GM12878 (cell line): ENCODE measurements at regions not wholly inside any gene's neighbourhood (a gene's known extent, or its start where the extent isn't known, plus 50 kb on each side); places are given as distances from the start of the nearest gene placed in this dataset.

ENCODE experiments used
- ATAC-seq: fragments of 200-7000 bp; cut with Tn5 transposase; 3 replicates; pipeline ENCODE4 v1.9.1; 2020; ENCODE audit warnings: mild to moderate bottlenecking, moderate library complexity
- BruUV-seq: library from RNA; stranded (reverse); fragments of 400-500 nt; replicated peaks from 2 replicates; lab custom pipeline; 2021; lab: Mats Ljungman, UMichigan
- CTCF ChIA-PET: fragments of 300-600 bp; sonication (Branson Sonifier 250); formaldehyde crosslinking; extraction: SDS; loops from one replicate; lab custom pipeline; 2021; ENCODE audit warnings: inconsistent platforms; lab: Yijun Ruan, JAX
- POLR2A ChIA-PET: fragments of 350-600 bp; formaldehyde crosslinking; extraction: SDS; loops from one replicate; lab custom pipeline; 2021; ENCODE audit warnings: inconsistent platforms; lab: Charles Lee
- RAD21 ChIA-PET: fragments of 300-600 bp; sonication (Branson Sonifier 250); formaldehyde crosslinking; loops from one replicate; lab custom pipeline; 2023; ENCODE audit warnings: antibody characterized with exemption; ENCODE audit not compliant: unreplicated experiment; lab: Charles Lee
- SMC1A ChIA-PET: fragments of 300-600 bp; sonication (Branson Sonifier 250); formaldehyde crosslinking; loops from one replicate; lab custom pipeline; 2023; ENCODE audit not compliant: unreplicated experiment, uncharacterized antibody; lab: Charles Lee
- DNase-seq: peaks from one replicate; pipeline ENCODE4 v3.0.0-alpha.2; 2011; ENCODE audit warnings: low read depth, low spot score
- FAIRE-seq: peaks from 3 replicates; lab custom pipeline; 2011; peaks lifted over from hg19 to GRCh38; lab: Jason Lieb, UNC
- H2AFZ ChIP-seq: 2 replicates; pipeline ENCODE4 v1.6.0; 2011; ENCODE audit warnings: low read depth, low read length, control low read depth; ENCODE audit not compliant: control insufficient read depth
- H3K27ac ChIP-seq: 2 replicates; pipeline ENCODE4 v1.5.1; 2011; ENCODE audit warnings: control low read depth; ENCODE audit not compliant: control insufficient read depth, insufficient read depth
- H3K27me3 ChIP-seq, 2 experiments: replicated peaks in 1 of 2; 2 replicates each; pipeline versions ENCODE4 v1.6.0 to v1.6.1; 2011; ENCODE audit warnings: low read length in 1 of 2; ENCODE audit not compliant: control insufficient read depth in 2 of 2, insufficient read depth in 2 of 2
- H3K36me3 ChIP-seq, 2 experiments: 2 replicates each; pipeline ENCODE4 v1.5.1; 2011; ENCODE audit warnings: low read length in 1 of 2; ENCODE audit not compliant: control insufficient read depth in 2 of 2, insufficient read depth in 2 of 2
- H3K4me1 ChIP-seq: 2 replicates; pipeline ENCODE4 v1.6.1; 2011; ENCODE audit warnings: mild to moderate bottlenecking, low read length, moderate library complexity, mixed read lengths; ENCODE audit not compliant: control insufficient read depth, insufficient read depth
- H3K4me2 ChIP-seq: 2 replicates; pipeline ENCODE4 v1.6.0; 2011; ENCODE audit warnings: control low read depth; ENCODE audit not compliant: control insufficient read depth, insufficient read depth
- H3K4me3 ChIP-seq: fragments of 200-600 bp; sonication (generic); 2 replicates; pipeline ENCODE4 v1.5.1; 2016
- H3K79me2 ChIP-seq: 2 replicates; pipeline ENCODE4 v1.6.0; 2011; ENCODE audit warnings: low read length; ENCODE audit not compliant: control insufficient read depth, insufficient read depth
- H3K9ac ChIP-seq: 2 replicates; pipeline ENCODE4 v1.8.0; 2011; ENCODE audit warnings: low read length, control low read depth, mixed read lengths; ENCODE audit not compliant: control insufficient read depth, insufficient read depth
- H3K9me3 ChIP-seq: replicated peaks from 3 replicates; pipeline ENCODE4 v1.5.1; 2011; ENCODE audit warnings: mild to moderate bottlenecking, low read length; ENCODE audit not compliant: control insufficient read depth, insufficient read depth
- H4K20me1 ChIP-seq: 2 replicates; pipeline ENCODE4 v1.6.0; 2011; ENCODE audit not compliant: control insufficient read depth, insufficient read depth
- POLR2AphosphoS2 ChIP-seq: IDR thresholded peaks from 2 replicates; pipeline ENCODE4 v1.6.1; 2011; ENCODE audit warnings: low read depth, mild to moderate bottlenecking, low read length, improper control_type of control experiment, moderate library complexity
- ZNF207 ChIP-seq: fragments of 450-650 bp; IDR thresholded peaks from 2 replicates; pipeline ENCODE4 v1.6.1; 2014; ENCODE audit warnings: antibody characterized with exemption, mild to moderate bottlenecking, borderline replicate concordance
- WGBS: methylation state at CpG from one replicate; pipeline ENCODE4 v1.1.6; 2016; ENCODE audit warnings: low lambda C conversion rate; ENCODE audit not compliant: insufficient replicate concordance, insufficient coverage; ENCODE audit errors: missing lambda C conversion rate; 5-methylcytosine and 5-hydroxymethylcytosine counted together
- in situ Hi-C: fragments of 300-500 bp; cut with MboI; formaldehyde crosslinking; loops from 9 replicates; pipeline ENCODE4 v1.14.3; 2018; ENCODE audit warnings: mixed read lengths
- intact Hi-C: fragments of 100-400 bp; cut with micrococcal nuclease; formaldehyde crosslinking; loops from one replicate; pipeline ENCODE4 v1.14.2; 2022; ENCODE audit not compliant: unreplicated experiment
- TF ChIP-seq, protein P1 (sequence below): IDR thresholded peaks from 2 replicates; pipeline ENCODE4 v1.6.1; 2012; ENCODE audit warnings: mild to moderate bottlenecking, low read depth, low read length
- TF ChIP-seq, protein P2 (sequence below): IDR thresholded peaks from 2 replicates; pipeline ENCODE4 v1.6.1; 2012; ENCODE audit warnings: low read depth, low read length, improper control_type of control experiment

DNA sequence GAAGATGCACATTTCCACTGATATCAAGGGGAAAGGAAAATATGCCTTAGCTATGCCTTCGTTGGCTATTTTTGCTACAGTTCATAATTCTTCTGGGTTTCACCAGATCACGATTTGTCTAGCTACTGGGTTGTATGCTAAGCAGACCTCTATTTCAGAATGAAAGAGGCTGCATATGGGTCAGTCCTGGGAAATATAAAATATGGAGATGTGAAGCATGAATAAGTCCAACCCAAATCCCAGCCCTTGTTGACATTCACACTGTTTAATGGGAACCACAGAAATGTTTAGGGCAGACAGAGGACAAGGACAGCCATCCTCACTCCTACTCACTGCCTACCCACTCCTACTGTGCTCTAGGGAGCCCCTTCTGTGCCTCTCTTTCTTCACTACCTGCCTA, 343.2 kb upstream of the CAMK1G start:
- SMC1A ChIA-PET, result interaction anchor here (1.0 kb wide), 1 partner anchor 12 kb away, joined by 4 read pairs; no protein-coding TSS in a partner anchor
- FAIRE-seq, result no peak

GRCh38 chr1:209241487-209241886, 342.0 kb upstream of the CAMK1G start:
- 4% methylated on average over 6 of the region's 6 CpGs for WGBS
- ATAC-seq, result no peak
- SMC1A ChIA-PET, result no interaction called here

More for the DNA sequence above, 343.2 kb upstream of the CAMK1G start:
- POLR2A ChIA-PET, result no interaction called here
- H3K27ac ChIP-seq, result no peak overlapping the region
- no peaks in the 10 kb centered on the region for H4K20me1 ChIP-seq
- no peaks in the 10 kb centered on the region; a peak in 1 of 4 replicates for H3K27me3 ChIP-seq
- ATAC-seq, result no peak
- no peak overlapping the region for H3K9ac ChIP-seq
- 0% methylated on average over 2 of the region's 2 CpGs for WGBS
- no TSS peak for BruUV-seq
- H2AFZ ChIP-seq, result no peak overlapping the region
- no peak overlapping the region for H3K4me3 ChIP-seq
- no peaks in the 10 kb centered on the region for H3K9me3 ChIP-seq
- in situ Hi-C loops, result no loop called here
- no peak overlapping the region for H3K4me2 ChIP-seq
- no peak for DNase-seq
- H3K36me3 ChIP-seq, result no peaks in the 10 kb centered on the region
- H3K79me2 ChIP-seq, result no peaks in the 10 kb centered on the region
- TF ChIP-seq ZNF207, result no peak
- no peak for TF ChIP-seq POLR2AphosphoS2
- TF ChIP-seq, all 136 proteins: peak for 0
- intact Hi-C loops, result no loop called here
- ChIA-PET CTCF (interaction anchor here (0.6 to 3.3 kb wide), 3 partner anchors 8 to 734 kb away, joined by 3 to 13 read pairs (median 3); no protein-coding TSS in a partner anchor), RAD21 (no interaction called here)
- H3K4me1 ChIP-seq, result no peaks in the 10 kb centered on the region

More at GRCh38 chr1:209241487-209241886, 342.0 kb upstream of the CAMK1G start:
- H3K27ac ChIP-seq, result no peak overlapping the region
- ChIA-PET POLR2A (no interaction called here), RAD21 (interaction anchor here (0.8 kb wide), 1 partner anchor 452 kb away, joined by 3 read pairs; no protein-coding TSS in a partner anchor), CTCF (no interaction called here)
- FAIRE-seq, result no peak
- no peaks in the 10 kb centered on the region for H3K4me1 ChIP-seq
- H3K4me2 ChIP-seq, result no peak overlapping the region
- H3K36me3 ChIP-seq, result no peaks in the 10 kb centered on the region
- H3K9ac ChIP-seq, result no peak overlapping the region
- TF ChIP-seq, protein P1, sequence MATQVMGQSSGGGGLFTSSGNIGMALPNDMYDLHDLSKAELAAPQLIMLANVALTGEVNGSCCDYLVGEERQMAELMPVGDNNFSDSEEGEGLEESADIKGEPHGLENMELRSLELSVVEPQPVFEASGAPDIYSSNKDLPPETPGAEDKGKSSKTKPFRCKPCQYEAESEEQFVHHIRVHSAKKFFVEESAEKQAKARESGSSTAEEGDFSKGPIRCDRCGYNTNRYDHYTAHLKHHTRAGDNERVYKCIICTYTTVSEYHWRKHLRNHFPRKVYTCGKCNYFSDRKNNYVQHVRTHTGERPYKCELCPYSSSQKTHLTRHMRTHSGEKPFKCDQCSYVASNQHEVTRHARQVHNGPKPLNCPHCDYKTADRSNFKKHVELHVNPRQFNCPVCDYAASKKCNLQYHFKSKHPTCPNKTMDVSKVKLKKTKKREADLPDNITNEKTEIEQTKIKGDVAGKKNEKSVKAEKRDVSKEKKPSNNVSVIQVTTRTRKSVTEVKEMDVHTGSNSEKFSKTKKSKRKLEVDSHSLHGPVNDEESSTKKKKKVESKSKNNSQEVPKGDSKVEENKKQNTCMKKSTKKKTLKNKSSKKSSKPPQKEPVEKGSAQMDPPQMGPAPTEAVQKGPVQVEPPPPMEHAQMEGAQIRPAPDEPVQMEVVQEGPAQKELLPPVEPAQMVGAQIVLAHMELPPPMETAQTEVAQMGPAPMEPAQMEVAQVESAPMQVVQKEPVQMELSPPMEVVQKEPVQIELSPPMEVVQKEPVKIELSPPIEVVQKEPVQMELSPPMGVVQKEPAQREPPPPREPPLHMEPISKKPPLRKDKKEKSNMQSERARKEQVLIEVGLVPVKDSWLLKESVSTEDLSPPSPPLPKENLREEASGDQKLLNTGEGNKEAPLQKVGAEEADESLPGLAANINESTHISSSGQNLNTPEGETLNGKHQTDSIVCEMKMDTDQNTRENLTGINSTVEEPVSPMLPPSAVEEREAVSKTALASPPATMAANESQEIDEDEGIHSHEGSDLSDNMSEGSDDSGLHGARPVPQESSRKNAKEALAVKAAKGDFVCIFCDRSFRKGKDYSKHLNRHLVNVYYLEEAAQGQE, result peak; percentile 53; the same call in 1 of the 2 replicates
- TF ChIP-seq, protein P2, sequence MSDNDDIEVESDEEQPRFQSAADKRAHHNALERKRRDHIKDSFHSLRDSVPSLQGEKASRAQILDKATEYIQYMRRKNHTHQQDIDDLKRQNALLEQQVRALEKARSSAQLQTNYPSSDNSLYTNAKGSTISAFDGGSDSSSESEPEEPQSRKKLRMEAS, result no peak
- BruUV-seq, result no TSS peak
- no peaks in the 10 kb centered on the region; a peak in 1 of 4 replicates for H3K27me3 ChIP-seq
- H3K79me2 ChIP-seq, result no peaks in the 10 kb centered on the region
- in situ Hi-C loops (no loop called here), intact Hi-C loops (no loop called here)
- no peaks in the 10 kb centered on the region for H3K9me3 ChIP-seq
- H3K4me3 ChIP-seq, result no peak overlapping the region
- no peak overlapping the region for H2AFZ ChIP-seq
- no peaks in the 10 kb centered on the region for H4K20me1 ChIP-seq
- no peak for DNase-seq
